ENCODE measurements at regions not wholly inside any gene's neighbourhood (a gene's known extent, or its start where the extent isn't known, plus 50 kb on each side); places are given as distances from the start of the nearest gene placed in this dataset.

- Histone ChIP-seq H3K4me1 (ENCODE audit: insufficient read depth, low read length) (no peaks in the 10 kb centered on the region), H3K36me3 (ENCODE audit: insufficient read depth, low read length) (no peaks in the 10 kb centered on the region), H3K4me3 (ENCODE audit: low read length) (no peak overlapping the region), H3K9me3 (ENCODE audit: control insufficient read depth in 1 of 2, insufficient read depth in 1 of 2, low read length in 2 of 2) (peaks cover 0 to 5% of the 10 kb centered on the region in 2 experiments), H3K27ac (ENCODE audit: low read depth in 1 of 2, low read length in 2 of 2) (no peak overlapping the region), H3K27me3 (ENCODE audit: control insufficient read depth in 1 of 2, insufficient read depth in 2 of 2, low read length in 2 of 2) (no peaks in the 10 kb centered on the region)
- peaks cover 2% of the 10 kb centered on the region for H3K9me3 Mint-ChIP-seq
- H3K36me3 Mint-ChIP-seq (ENCODE audit: low read depth): no peaks in the 10 kb centered on the region
- no peaks in the 10 kb centered on the region for H3K4me1 Mint-ChIP-seq (ENCODE audit: low read depth)
- TF ChIP-seq, protein P1, sequence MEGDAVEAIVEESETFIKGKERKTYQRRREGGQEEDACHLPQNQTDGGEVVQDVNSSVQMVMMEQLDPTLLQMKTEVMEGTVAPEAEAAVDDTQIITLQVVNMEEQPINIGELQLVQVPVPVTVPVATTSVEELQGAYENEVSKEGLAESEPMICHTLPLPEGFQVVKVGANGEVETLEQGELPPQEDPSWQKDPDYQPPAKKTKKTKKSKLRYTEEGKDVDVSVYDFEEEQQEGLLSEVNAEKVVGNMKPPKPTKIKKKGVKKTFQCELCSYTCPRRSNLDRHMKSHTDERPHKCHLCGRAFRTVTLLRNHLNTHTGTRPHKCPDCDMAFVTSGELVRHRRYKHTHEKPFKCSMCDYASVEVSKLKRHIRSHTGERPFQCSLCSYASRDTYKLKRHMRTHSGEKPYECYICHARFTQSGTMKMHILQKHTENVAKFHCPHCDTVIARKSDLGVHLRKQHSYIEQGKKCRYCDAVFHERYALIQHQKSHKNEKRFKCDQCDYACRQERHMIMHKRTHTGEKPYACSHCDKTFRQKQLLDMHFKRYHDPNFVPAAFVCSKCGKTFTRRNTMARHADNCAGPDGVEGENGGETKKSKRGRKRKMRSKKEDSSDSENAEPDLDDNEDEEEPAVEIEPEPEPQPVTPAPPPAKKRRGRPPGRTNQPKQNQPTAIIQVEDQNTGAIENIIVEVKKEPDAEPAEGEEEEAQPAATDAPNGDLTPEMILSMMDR (IDR thresholded peaks at IDR 0.05): no peak
- no peak overlapping the region for H3K27ac Mint-ChIP-seq
- H3K4me3 Mint-ChIP-seq: no peak overlapping the region
- intact Hi-C loops (cut with DNase I, micrococcal nuclease): no loop called here
- ChIA-PET POLR2A (no interaction called here), CTCF (no interaction called here)
- ATAC-seq (ENCODE audit: poor library complexity): no peak
- no peak for DNase-seq
- H3K27me3 Mint-ChIP-seq: no peaks in the 10 kb centered on the region
Measured at GRCh38 chr14:25546826-25547225, 496.9 kb upstream of the STXBP6 start.

- Mint-ChIP-seq H3K27ac (no peak overlapping the region), H3K9me3 (peaks cover 20% of the 10 kb centered on the region), H3K27me3 (no peaks in the 10 kb centered on the region), H3K4me1 (ENCODE audit: low read depth) (no peaks in the 10 kb centered on the region), H3K4me3 (no peak overlapping the region), H3K36me3 (ENCODE audit: low read depth) (no peaks in the 10 kb centered on the region)
- DNase-seq (no peak), ATAC-seq (ENCODE audit: poor library complexity) (no peak)
- TF ChIP-seq, protein P1 (IDR thresholded peaks at IDR 0.05): no peak
- Histone ChIP-seq H3K36me3 (ENCODE audit: insufficient read depth, low read length) (no peaks in the 10 kb centered on the region), H3K4me3 (ENCODE audit: low read length) (no peak overlapping the region), H3K4me1 (ENCODE audit: insufficient read depth, low read length) (no peaks in the 10 kb centered on the region), H3K27ac (ENCODE audit: low read depth in 1 of 2, low read length in 2 of 2) (no peak overlapping the region), H3K27me3 (ENCODE audit: control insufficient read depth in 1 of 2, insufficient read depth in 2 of 2, low read length in 2 of 2) (no peaks in the 10 kb centered on the region), H3K9me3 (ENCODE audit: control insufficient read depth in 1 of 2, insufficient read depth in 1 of 2, low read length in 2 of 2) (peaks cover 0 to 2% of the 10 kb centered on the region in 2 experiments)
- intact Hi-C loops (cut with DNase I, micrococcal nuclease): no loop called here
- ChIA-PET CTCF (no interaction called here), POLR2A (no interaction called here)
Measured at GRCh38 chr14:25537846-25538455, 488.0 kb upstream of the STXBP6 start.

DNA sequence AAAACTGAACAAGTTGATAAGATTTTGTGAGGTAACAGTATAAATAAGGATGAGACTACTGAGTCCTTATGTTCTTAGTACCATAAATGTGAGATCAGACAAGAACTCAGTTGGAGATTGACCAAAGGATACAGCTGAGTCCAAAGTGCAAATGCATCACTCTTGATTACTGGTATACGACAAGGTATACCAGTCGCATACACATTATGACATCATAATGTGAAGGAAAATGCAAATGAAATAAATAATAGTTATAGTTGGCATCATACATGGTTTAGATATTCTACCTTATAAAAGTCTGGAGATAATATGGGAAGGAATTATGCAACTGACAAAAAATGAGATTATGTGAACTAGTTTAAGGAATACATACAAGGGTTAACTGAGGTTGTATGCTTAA lies 476.3 kb upstream of the STXBP6 start:
- intact Hi-C loops (cut with DNase I, micrococcal nuclease): no loop called here
- TF ChIP-seq, protein P1 (IDR thresholded peaks at IDR 0.05): no peak
- no peak overlapping the region for H3K4me3 ChIP-seq (ENCODE audit: low read length)
- Mint-ChIP-seq H3K27me3 (no peaks in the 10 kb centered on the region), H3K36me3 (ENCODE audit: low read depth) (no peaks in the 10 kb centered on the region), H3K4me1 (ENCODE audit: low read depth) (no peaks in the 10 kb centered on the region), H3K27ac (no peak overlapping the region), H3K9me3 (peaks cover 5% of the 10 kb centered on the region), H3K4me3 (no peak overlapping the region)
- no peaks in the 10 kb centered on the region for H3K27me3 ChIP-seq (ENCODE audit: control insufficient read depth in 1 of 2, insufficient read depth in 2 of 2, low read length in 2 of 2)
- DNase-seq (no peak), ATAC-seq (ENCODE audit: poor library complexity) (no peak)
- POLR2A ChIA-PET: no interaction called here
- CTCF ChIA-PET: no interaction called here
- no peak overlapping the region for H3K27ac ChIP-seq (ENCODE audit: low read depth in 1 of 2, low read length in 2 of 2)
- H3K9me3 ChIP-seq (ENCODE audit: control insufficient read depth in 1 of 2, insufficient read depth in 1 of 2, low read length in 2 of 2): peaks cover 0 to 8% of the 10 kb centered on the region in 2 experiments
- no peaks in the 10 kb centered on the region for H3K36me3 ChIP-seq (ENCODE audit: insufficient read depth, low read length)
- H3K4me1 ChIP-seq (ENCODE audit: insufficient read depth, low read length): no peaks in the 10 kb centered on the region

Data from CD4-positive, alpha-beta T cell (primary cell).